ENCODE measurements at regions not wholly inside any gene's neighbourhood (a gene's known extent, or its start where the extent isn't known, plus 50 kb on each side); places are given as distances from the start of the nearest gene placed in this dataset.

DNA sequence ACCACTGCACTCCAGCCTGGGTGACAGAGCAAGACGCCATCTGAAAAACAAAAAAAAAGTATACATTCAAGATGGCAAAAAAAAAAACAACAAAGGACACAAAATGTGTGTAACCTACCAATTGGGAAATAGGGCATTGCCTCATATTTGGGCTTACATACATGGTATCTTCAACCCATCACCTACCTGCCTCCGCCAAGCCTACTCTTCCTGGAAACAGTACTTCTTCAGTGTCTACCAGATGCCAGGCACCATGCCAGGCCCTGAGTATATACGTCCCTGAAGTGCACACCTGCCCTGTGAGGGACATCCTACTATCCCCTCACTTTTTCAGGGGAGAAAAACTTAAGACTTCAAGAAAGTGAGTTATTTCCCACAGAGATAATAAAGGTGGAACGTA is 160.2 kb downstream of the TOMM20 start:
- DNase-seq (ENCODE audit: extremely low read depth in 1 of 11, low read depth in 9 of 11, low spot score in 4 of 11), result no peak

GRCh38 chr1:234967121-234967520 is 161.5 kb downstream of the TOMM20 start:
- DNase-seq (ENCODE audit: extremely low read depth in 1 of 11, low read depth in 9 of 11, low spot score in 4 of 11), result no peak

- no peak for DNase-seq (ENCODE audit: extremely low read depth in 1 of 11, low read depth in 9 of 11, low spot score in 4 of 11)
These were observed 163.5 kb downstream of the TOMM20 start for GRCh38 chr1:234965111-234965510.

DNA sequence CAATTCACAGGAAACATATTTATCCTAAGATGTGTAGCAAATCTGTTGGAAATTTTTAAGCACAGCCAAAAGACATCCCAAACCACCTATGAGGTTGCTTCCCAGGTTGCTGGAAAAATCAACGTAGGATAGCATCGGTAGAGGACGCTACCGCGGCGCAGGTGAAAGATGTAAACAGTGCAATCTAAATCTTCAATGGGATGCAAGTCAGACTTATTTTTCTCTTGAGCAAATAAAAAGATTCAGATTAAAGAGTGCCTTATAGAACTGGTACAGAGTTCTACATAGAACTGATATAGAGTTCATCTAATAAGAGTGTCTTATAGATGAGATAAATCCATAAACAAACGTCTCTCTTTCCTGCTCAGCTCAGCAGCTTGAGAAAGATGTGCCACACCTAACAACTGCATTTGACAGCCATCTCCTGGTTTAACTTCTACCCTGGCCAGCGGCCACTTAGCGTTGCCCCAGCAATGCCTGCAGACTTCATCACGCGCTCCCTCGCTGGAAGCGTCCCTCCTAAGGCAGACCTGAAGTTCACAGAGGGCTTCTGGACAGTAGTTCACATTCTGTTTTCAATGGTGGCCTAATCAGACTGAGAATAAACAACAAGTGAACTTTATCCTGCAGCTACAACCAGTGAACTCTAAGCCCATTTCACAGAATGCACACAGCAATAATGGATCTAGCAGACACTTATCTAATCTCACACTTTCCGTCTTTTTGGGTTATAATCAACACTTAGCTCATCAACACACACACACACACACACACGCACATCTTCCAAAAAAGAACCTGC is 164.5 kb downstream of the TOMM20 start:
- DNase-seq (ENCODE audit: extremely low read depth in 1 of 11, low read depth in 9 of 11, low spot score in 4 of 11), result no peak

DNA sequence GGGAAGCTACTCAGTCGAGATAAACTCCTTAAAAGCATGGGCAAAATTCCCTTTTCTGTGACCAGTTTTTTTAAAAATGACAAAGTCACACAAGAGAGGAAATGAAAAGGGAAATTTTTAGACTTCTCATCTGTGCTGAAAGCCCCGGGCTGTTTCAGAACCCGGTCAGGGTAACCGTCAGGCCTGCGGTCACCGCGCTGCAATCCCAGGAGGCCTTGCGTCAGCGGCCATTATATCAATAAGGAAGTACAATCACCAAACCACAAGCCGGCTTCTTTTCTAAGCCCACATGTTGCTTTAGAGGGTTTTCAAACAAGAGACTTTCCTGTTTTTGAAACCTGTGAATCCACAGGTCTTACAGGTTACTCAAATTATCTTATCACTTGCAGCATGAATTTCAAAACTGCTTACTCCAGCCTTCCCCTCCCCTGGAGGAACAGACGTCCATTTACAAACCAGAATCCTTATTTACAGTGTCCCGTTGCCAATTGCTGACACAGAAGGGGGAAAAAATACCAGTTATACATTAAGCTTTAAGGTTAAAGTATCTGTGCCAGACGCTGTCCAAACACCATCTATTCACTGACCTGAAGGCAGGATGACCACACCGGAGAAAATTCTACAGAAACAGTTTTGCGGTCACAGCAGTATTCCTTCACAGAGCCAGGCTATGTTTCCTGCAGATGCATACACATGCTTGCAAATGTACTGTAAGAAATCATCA is 165.3 kb downstream of the TOMM20 start:
- DNase-seq (ENCODE audit: extremely low read depth in 1 of 11, low read depth in 9 of 11, low spot score in 4 of 11), result no peak

DNA sequence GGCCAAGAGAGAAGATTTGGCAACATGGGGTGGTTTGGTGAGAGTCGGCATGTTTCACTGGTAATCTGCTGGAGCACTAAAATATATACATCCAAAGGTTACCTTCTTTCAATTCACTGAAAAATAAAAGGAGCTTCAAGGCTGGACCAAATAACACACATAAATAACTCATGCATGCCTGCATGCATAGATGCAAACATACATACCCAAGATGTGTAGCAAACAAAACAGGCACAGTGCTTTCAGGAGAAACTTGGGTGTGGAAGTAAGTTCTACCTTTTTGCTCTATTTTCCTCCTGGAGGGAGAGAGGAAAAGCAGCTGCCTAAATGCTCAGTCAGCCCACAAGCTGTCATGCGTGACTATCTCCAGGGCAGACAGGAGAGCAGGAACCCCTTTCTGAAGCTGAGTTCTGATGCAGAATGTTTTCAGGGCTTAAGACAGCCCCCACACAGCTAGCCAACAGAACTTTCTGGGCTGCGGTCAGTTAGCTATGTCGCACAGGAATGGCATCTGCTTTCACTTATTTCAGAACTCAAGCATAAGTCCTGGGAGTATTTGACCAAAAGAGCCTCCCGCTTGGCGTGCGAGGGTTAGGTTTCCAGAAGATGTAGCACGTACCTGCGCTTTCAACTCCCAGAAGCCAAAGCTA is 166.2 kb downstream of the TOMM20 start:
- no peak for DNase-seq (ENCODE audit: extremely low read depth in 1 of 11, low read depth in 9 of 11, low spot score in 4 of 11)

DNA sequence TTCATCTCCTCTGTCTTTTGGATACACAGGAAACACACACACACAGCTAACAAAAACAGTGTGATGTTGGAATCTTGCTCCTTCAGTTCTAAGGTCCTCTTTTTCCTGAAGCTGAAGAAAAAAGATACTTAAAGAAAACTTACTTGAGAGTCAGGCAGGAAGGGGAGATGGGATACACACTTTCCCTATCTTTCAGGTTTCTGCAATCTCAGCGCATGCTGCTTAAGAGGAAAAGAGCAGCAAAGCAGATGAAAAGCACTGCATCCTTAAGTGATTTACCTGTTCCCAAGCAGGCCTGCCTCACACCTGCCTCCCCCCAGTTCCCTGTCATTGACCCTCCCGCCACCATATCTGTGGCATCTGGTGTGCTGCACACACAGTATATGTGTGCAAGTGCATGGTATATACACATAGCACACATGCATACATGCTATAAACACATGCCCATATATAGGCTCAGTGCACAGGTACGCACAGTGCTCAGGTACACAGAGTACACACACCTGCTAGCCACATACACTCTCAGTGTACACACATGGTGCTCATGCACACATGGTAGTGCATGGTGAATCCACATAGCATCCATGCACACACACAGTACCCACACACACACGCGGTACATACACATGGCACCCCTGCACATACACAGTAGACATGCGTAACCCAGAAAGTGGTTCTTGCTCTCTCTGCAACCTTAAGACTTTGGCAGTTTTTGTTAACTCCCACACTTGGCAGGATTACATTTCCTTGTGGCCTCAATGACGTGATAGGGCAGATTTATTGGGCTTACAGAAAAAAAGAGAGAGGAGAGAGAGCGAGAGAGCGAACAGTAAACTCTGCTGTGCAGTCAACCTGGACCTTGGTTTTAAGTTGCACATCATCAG is 166.9 kb downstream of the TOMM20 start:
- peak in 10 of 11 donors; percentile 71 to 88 (median 77) for DNase-seq (ENCODE audit: extremely low read depth in 1 of 11, low read depth in 9 of 11, low spot score in 4 of 11)

DNA sequence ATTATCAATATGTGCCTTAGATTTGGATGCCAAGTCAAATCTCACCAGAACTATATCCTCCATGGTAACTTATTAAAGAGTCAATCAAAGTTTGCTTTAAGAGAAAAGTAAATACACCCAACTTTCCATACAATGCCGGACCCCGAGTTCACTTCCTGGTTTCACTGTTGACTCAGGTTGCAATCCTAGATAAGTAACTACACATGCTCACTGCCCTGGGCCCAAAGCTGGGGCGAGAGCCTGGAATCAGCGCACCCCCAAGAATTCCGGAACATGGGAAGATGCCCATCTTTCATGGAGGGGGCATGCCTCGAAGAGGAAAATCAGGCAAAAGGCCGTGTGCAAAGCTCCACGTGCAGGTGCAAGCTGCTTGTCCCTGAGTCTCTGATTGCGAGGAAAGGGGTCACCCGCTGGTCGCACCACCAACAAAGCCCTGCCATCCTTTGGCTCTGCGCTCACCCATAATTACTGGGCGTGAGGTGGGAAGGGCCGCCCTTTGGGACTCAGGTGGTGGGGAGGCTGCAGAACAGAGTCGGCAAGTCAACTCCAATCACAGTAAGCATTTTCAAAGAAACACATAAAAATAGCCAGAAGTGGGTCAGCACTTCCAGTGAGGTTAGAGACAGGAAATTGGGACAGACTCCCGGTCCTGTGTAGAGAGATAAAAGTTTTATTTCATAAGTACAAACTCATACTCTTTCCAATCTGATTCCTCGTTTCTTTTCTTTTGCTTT is 167.7 kb downstream of the TOMM20 start:
- DNase-seq (ENCODE audit: extremely low read depth in 1 of 11, low read depth in 9 of 11, low spot score in 4 of 11), result no peak

GRCh38 chr1:234958706-234959657 is 169.7 kb downstream of the TOMM20 start:
- no peak for DNase-seq (ENCODE audit: extremely low read depth in 1 of 11, low read depth in 9 of 11, low spot score in 4 of 11)

GRCh38 chr1:234958066-234958705 is 170.5 kb downstream of the TOMM20 start:
- no peak for DNase-seq (ENCODE audit: extremely low read depth in 1 of 11, low read depth in 9 of 11, low spot score in 4 of 11)

- peak in 10 of 11 donors; percentile 73 to 94 (median 86) for DNase-seq (ENCODE audit: extremely low read depth in 1 of 11, low read depth in 9 of 11, low spot score in 4 of 11)
These were observed 171.1 kb downstream of the TOMM20 start for GRCh38 chr1:234957330-234958065.

GRCh38 chr1:234956821-234957329 is 171.8 kb downstream of the TOMM20 start:
- DNase-seq (ENCODE audit: extremely low read depth in 1 of 11, low read depth in 9 of 11, low spot score in 4 of 11), result peak in 6 of 11 donors; percentile 59 to 79 (median 74)

GRCh38 chr1:234955107-234955731 is 173.4 kb downstream of the TOMM20 start:
- DNase-seq (ENCODE audit: extremely low read depth in 1 of 11, low read depth in 9 of 11, low spot score in 4 of 11), result peak in 1 of 11 donors; percentile 70

GRCh38 chr1:234954613-234955012 is 174.0 kb downstream of the TOMM20 start:
- no peak for DNase-seq (ENCODE audit: extremely low read depth in 1 of 11, low read depth in 9 of 11, low spot score in 4 of 11)

- DNase-seq (ENCODE audit: extremely low read depth in 1 of 11, low read depth in 9 of 11, low spot score in 4 of 11), result no peak
These were observed 174.8 kb downstream of the TOMM20 start for GRCh38 chr1:234953655-234954405.
